Activated CD4-positive, alpha-beta memory T cell treated with anti-CD3 and anti-CD28 coated beads, Interleukin-2, amount 10 ng/mL, durations not matched to agents 7 days and 5 days (primary cell): ENCODE measurements at regions not wholly inside any gene's neighbourhood (a gene's known extent, or its start where the extent isn't known, plus 50 kb on each side); places are given as distances from the start of the nearest gene placed in this dataset.

Source experiments
- CTCF ChIA-PET: fragments of 350-600 bp; sonication (Branson Sonifier 250); formaldehyde crosslinking; loops from one replicate; lab custom pipeline; 2021; ENCODE audit warnings: antibody characterized with exemption, inconsistent platforms; lab: Charles Lee
- POLR2A ChIA-PET: fragments of 350-600 bp; sonication (Branson Sonifier 250); formaldehyde crosslinking; loops from one replicate; lab custom pipeline; 2021; ENCODE audit warnings: antibody characterized with exemption; lab: Charles Lee
- DNase-seq: peaks from one replicate; pipeline ENCODE4 v3.0.0-alpha.2; 2020
- H3K27ac Mint-ChIP-seq: one replicate; pipeline ENCODE4 v1.8.0; 2021; ENCODE audit warnings: mild to moderate bottlenecking, mixed read lengths
- H3K27me3 Mint-ChIP-seq: one replicate; pipeline ENCODE4 v1.8.0; 2021; ENCODE audit warnings: mixed read lengths
- H3K36me3 Mint-ChIP-seq: one replicate; pipeline ENCODE4 v1.8.0; 2021; ENCODE audit warnings: low read depth, mixed read lengths
- H3K4me1 Mint-ChIP-seq: one replicate; pipeline ENCODE4 v1.8.0; 2021; ENCODE audit warnings: mixed read lengths
- H3K4me3 Mint-ChIP-seq: one replicate; pipeline ENCODE4 v1.8.0; 2021; ENCODE audit warnings: mild to moderate bottlenecking, mixed read lengths
- H3K9me3 Mint-ChIP-seq: one replicate; pipeline ENCODE4 v1.8.0; 2021; ENCODE audit warnings: mixed read lengths

DNA sequence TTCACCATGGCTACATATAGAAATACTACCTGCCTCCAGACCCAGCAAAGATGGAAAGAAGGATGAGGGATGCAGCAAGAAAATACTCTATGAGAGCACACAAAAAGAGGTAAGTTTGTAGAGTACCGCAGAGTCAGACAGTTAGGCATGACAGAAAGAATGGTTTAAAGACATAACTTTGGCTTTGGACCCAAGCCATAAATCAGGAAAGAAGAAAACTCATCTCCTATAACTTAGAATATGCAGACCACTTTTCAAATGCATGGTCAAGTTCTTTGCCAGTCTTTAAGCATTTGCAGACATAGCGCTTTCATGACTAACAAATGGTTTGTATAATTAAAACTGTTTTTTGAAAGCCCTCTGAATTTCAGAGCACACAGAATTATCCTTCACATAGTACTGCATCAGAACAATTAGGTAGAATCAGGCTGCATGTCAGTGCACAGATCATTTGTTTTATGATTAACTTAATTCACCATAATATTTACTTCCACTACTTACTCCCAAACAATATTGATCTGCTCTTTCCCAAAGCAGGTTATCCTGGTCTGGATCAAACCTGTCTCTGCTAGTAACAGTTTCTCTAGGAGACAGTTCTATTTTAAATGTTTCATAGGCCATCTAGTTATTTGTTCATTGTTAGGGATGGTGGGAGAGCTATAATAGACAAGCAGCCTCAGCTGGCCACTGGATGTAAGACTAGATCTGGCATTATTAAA is 280.7 kb upstream of the NR5A2 start:
- Mint-ChIP-seq H3K4me1 (no peaks in the 10 kb centered on the region), H3K27me3 (peaks cover 3% of the 10 kb centered on the region), H3K4me3 (no peak overlapping the region), H3K27ac (no peak overlapping the region), H3K9me3 (no peaks in the 10 kb centered on the region), H3K36me3 (no peaks in the 10 kb centered on the region)
- no peak for DNase-seq
- ChIA-PET POLR2A (no interaction called here), CTCF (interaction anchor here (0.7 kb wide), 1 partner anchor 17 kb away, joined by 3 read pairs; no protein-coding TSS in a partner anchor)

DNA sequence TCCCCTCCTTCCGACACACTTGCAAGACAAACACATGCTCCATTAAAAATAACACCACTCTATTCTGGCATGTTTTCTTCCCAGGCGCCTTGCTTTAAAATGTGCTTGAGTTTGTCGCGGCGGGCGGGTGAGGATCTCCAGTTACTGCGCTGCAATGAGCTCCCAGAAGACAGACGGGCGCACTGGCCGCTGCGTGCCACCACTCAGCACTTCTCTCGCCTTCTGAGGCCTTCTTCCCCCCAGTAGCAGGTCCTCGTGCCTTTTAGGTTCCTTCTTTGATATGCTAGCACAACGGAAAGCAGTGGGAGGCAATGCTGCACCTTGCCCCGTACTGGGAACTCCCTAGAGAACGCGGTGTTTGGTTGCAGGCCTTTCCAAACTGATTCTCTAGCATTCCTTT is 279.5 kb upstream of the NR5A2 start:
- no peak for DNase-seq
- Mint-ChIP-seq H3K4me1 (no peaks in the 10 kb centered on the region), H3K36me3 (no peaks in the 10 kb centered on the region), H3K4me3 (no peak overlapping the region), H3K27ac (no peak overlapping the region), H3K9me3 (no peaks in the 10 kb centered on the region), H3K27me3 (peaks cover 3% of the 10 kb centered on the region)
- ChIA-PET CTCF (no interaction called here), POLR2A (no interaction called here)

DNA sequence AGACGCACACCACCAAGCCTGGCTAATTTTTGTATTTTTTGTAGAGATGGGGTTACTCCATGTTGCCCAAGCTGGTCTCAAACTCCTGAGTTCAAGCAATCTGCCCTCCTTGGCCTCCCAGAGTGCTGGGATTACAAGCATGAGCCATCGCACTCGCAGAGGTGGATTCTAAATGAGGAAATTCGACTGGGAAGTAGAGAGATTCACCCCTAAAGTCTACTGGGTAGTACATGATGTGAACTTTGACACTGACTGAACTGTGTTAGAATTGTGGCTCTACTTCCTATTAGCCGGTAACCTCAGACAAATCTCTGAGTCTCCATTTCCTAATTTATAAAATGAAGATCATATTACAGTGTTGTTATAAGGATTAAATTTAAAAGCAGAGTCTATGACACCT is 276.0 kb upstream of the NR5A2 start:
- H3K27me3 Mint-ChIP-seq: no peaks in the 10 kb centered on the region
- no peaks in the 10 kb centered on the region for H3K36me3 Mint-ChIP-seq
- no peak for DNase-seq
- H3K9me3 Mint-ChIP-seq: no peaks in the 10 kb centered on the region
- H3K27ac Mint-ChIP-seq: no peak overlapping the region
- ChIA-PET POLR2A (no interaction called here), CTCF (no interaction called here)
- H3K4me3 Mint-ChIP-seq: no peak overlapping the region
- no peaks in the 10 kb centered on the region for H3K4me1 Mint-ChIP-seq

DNA sequence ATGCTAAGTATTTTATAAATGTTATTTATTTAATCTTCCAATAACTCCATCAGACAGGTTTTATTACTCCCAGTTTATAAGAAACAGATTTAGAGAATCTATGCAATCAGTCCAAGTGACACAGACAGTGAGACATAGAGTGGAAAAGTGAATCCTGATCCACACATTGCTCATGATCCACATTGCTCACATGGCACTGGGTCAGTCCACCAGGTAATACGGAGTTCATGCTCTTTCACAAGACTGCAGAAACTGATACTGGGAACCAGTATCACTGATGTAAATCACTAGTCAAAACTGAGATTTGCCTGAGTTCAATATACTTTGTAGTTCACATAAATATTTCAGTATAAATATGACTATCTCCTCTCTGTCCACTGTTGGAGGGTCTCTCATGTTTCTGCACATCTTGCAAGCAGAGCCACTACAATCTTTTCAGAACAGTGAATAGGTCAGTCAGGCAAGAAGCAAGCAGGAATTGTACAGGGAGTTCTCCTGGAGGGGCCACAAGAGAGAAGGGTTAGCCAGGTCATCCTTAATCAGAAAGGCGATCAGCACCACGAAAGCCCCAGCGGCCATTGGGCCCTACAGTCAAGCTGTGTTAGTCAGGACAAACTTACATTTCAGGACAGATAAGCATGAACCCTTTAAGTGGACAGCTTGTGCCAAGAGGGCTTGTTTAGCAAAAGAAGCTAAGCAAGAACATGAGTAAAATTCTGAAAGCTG is 275.4 kb upstream of the NR5A2 start:
- peaks cover 4% of the 10 kb centered on the region for H3K27me3 Mint-ChIP-seq
- no peaks in the 10 kb centered on the region for H3K4me1 Mint-ChIP-seq
- DNase-seq: no peak
- H3K4me3 Mint-ChIP-seq: no peak overlapping the region
- CTCF ChIA-PET: no interaction called here
- POLR2A ChIA-PET: no interaction called here
- H3K36me3 Mint-ChIP-seq: no peaks in the 10 kb centered on the region
- no peak overlapping the region for H3K27ac Mint-ChIP-seq
- H3K9me3 Mint-ChIP-seq: no peaks in the 10 kb centered on the region

DNA sequence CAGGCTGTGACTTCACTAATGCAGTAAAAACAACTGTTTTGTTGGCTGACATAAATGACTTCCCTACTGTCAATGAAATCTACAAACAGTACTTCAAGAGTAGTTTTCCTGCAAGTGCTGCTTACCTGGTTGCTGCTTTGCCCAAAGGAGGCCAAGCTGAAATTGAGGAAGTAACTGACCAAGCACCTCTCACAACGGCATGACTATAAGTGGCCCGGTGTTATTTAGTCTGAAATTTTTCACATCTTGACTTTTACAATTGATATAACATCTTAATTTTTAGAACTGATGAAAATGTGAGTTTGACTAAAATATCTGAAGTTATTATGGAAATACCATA is 274.9 kb upstream of the NR5A2 start:
- H3K4me1 Mint-ChIP-seq: no peaks in the 10 kb centered on the region
- H3K27ac Mint-ChIP-seq: no peak overlapping the region
- ChIA-PET POLR2A (no interaction called here), CTCF (no interaction called here)
- H3K27me3 Mint-ChIP-seq: peaks cover 4% of the 10 kb centered on the region
- H3K4me3 Mint-ChIP-seq: no peak overlapping the region
- H3K9me3 Mint-ChIP-seq: no peaks in the 10 kb centered on the region
- no peak for DNase-seq
- H3K36me3 Mint-ChIP-seq: no peaks in the 10 kb centered on the region

DNA sequence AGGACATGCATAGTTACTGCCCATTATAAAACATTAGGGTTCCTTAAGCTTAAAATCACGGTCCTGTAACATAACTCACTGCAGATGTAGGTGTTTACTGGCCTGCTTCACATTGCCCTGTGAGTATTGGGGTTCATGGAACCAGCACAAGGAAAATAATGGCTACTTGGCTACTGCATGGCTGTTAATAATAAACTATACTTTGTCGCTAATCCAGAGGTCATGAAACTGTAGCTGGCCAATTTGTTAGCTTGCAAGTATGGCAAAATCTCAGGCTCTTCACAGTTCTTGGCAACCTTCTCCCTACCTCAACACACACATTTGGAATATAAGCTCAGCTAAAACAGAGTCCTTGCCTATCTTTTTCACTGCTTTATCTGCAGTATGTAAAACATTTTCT is 274.0 kb upstream of the NR5A2 start:
- ChIA-PET POLR2A (no interaction called here), CTCF (no interaction called here)

DNA sequence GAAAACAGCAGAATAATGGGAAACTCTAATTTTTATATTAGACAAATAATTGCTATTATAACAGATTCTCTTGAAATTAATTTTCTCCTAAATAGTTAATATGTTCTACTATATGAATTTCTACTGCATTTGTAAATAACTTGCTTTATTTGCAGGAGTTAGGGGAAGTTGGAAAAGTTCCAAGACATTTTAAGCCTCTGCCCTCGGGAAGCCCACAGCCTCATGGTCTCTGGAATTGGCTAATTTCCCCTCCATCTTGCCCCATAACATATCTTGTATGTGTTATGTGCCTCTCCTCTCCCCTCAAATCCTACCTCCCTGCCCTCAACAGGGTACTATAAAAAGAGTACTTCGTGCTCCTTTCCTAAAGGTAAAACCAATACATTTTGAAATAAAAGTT is 271.4 kb upstream of the NR5A2 start:
- H3K36me3 Mint-ChIP-seq: no peaks in the 10 kb centered on the region
- H3K27me3 Mint-ChIP-seq: peaks cover 6% of the 10 kb centered on the region
- no peak overlapping the region for H3K4me3 Mint-ChIP-seq
- H3K27ac Mint-ChIP-seq: no peak overlapping the region
- ChIA-PET POLR2A (no interaction called here), CTCF (no interaction called here)
- no peaks in the 10 kb centered on the region for H3K4me1 Mint-ChIP-seq
- DNase-seq: no peak
- no peaks in the 10 kb centered on the region for H3K9me3 Mint-ChIP-seq

More for the DNA sequence above, 274.0 kb upstream of the NR5A2 start:
- no peaks in the 10 kb centered on the region for H3K4me1 Mint-ChIP-seq
- no peak overlapping the region for H3K4me3 Mint-ChIP-seq
- peaks cover 6% of the 10 kb centered on the region for H3K27me3 Mint-ChIP-seq
- no peak for DNase-seq
- no peak overlapping the region for H3K27ac Mint-ChIP-seq
- no peaks in the 10 kb centered on the region for H3K36me3 Mint-ChIP-seq
- no peaks in the 10 kb centered on the region for H3K9me3 Mint-ChIP-seq

DNA sequence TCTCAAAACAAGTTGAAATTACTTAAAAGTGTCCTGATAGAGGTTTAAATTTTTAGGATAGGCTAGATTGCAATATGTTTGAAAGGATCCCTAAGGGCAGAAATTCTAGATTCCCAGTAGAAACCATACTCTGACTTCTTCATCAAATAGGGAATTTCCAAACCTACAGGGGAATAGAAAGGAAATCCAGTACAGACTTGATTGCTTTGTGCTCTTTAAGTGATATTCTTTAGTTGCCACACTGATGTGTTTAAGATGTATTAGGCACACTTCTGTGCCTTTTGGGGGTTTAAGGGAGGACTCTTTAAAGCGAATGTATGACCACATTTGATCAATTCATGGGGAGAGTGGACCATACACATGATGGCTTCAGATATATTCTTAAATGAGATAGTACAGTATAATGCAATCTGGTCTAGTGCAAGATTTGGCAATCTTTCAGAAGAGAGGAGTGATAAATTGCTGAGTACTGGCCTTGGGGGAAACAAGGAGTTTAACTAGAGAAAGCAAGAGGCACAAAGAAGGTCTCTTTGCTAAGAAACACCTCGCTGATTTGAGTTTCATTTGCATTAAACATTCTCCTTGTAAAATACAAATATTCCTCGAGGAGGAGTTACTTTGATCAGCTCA is 268.8 kb upstream of the NR5A2 start:
- no peak for DNase-seq
- Mint-ChIP-seq H3K36me3 (no peaks in the 10 kb centered on the region), H3K4me3 (no peak overlapping the region), H3K27ac (no peak overlapping the region), H3K27me3 (peaks cover 6% of the 10 kb centered on the region), H3K9me3 (no peaks in the 10 kb centered on the region), H3K4me1 (no peaks in the 10 kb centered on the region)
- CTCF ChIA-PET: no interaction called here
- POLR2A ChIA-PET: no interaction called here

DNA sequence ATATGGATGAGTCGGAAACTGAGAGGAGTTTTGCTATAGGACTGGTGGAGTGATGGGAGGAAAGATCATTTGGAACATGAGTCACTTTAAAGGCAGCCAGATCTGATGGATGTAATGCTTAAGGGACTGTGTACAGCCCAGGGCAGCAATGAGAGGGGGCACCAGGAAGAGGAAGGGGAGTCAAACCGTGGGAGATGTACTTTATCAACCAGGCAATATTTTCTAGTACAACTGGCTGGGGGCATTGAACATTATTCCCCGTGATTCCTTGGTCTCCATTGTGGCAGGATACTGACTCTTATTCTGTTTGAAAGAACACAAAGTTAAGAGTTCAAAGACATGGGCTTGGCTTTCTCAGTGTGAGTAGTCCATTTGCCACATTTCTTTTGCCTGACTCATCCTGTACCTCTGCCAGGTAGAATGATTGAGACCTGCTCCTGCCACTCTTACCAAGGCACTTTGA is 268.2 kb upstream of the NR5A2 start:
- POLR2A ChIA-PET: no interaction called here
- Mint-ChIP-seq H3K4me1 (no peaks in the 10 kb centered on the region), H3K27ac (no peak overlapping the region)

DNA sequence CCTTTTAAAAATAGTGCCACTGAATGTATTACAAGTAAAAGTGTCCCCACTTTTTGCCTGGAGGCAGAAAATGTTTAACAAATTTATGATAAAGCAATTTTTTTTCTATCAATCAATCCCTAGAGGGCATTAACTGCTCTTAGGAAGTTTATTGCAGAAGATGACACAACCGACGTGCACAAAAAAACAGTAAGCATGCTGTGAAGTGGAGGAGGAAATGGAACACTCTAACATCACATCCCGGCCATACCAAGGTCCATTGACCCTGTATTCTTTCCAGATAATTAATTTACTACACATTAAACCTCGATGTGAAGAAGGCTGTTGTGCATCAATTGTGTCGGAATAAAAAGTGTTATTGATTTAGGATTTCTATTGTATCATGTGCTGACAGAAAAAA is 264.9 kb upstream of the NR5A2 start:
- H3K4me1 Mint-ChIP-seq: no peaks in the 10 kb centered on the region

More for the DNA sequence above, 268.2 kb upstream of the NR5A2 start:
- DNase-seq: no peak
- Mint-ChIP-seq H3K4me3 (no peak overlapping the region), H3K27me3 (peaks cover 6% of the 10 kb centered on the region), H3K36me3 (no peaks in the 10 kb centered on the region), H3K9me3 (no peaks in the 10 kb centered on the region)
- CTCF ChIA-PET: no interaction called here

DNA sequence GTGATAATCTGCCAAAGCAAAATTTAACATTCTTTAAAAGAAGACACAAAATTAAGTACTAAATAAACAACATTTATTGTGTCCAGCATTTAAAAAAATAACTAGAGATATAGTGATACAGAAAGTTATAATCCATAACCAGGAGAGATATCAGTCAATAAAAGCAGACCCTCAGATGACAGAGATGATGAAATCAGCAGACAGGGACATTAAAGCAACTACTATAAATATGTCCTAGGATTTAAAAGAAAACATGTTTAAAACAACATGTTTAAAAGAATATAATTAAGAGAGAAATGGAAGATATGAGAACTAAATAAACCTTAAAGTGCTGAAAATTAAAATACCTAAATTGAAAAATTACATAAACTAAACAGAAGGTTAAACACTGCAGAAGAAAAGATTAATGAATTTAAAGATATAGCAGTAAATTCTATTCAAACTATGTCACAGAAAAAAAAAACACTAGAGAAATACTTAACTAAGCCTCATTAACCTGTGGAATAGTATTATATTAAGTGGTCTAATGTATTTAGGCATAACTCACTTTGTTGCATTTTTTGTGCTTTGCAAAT is 261.2 kb upstream of the NR5A2 start:
- no peaks in the 10 kb centered on the region for H3K4me1 Mint-ChIP-seq

More for the DNA sequence above, 264.9 kb upstream of the NR5A2 start:
- ChIA-PET POLR2A (no interaction called here), CTCF (no interaction called here)
- H3K9me3 Mint-ChIP-seq: peaks cover 2% of the 10 kb centered on the region
- peaks cover 2% of the 10 kb centered on the region for H3K27me3 Mint-ChIP-seq
- no peak overlapping the region for H3K4me3 Mint-ChIP-seq
- no peak for DNase-seq
- no peak overlapping the region for H3K27ac Mint-ChIP-seq
- H3K36me3 Mint-ChIP-seq: no peaks in the 10 kb centered on the region

DNA sequence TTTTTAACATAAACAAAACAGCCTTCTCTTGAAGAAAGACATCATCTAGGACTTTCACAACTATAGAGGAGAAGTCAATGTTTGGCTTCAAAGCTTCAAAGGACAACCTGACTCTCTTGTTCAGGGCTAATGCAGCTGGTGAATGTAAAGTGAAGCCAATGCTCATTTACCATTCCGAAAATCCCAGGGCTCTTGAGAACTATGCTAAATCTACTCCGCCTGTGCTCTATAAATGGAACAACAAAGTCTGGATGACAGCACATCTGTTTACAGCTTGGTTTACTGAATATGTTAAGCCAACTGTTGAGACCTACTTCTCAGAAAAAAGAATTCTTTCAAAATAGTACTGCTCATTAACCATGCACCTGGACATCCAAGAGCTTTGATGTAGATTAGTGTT is 259.8 kb upstream of the NR5A2 start:
- H3K27ac Mint-ChIP-seq: no peak overlapping the region
- no peaks in the 10 kb centered on the region for H3K36me3 Mint-ChIP-seq
- no peak for DNase-seq
- ChIA-PET POLR2A (no interaction called here), CTCF (no interaction called here)
- no peak overlapping the region for H3K4me3 Mint-ChIP-seq
- no peaks in the 10 kb centered on the region for H3K27me3 Mint-ChIP-seq
- peaks cover 5% of the 10 kb centered on the region for H3K9me3 Mint-ChIP-seq
- H3K4me1 Mint-ChIP-seq: no peaks in the 10 kb centered on the region

More for the DNA sequence above, 261.2 kb upstream of the NR5A2 start:
- Mint-ChIP-seq H3K9me3 (peaks cover 5% of the 10 kb centered on the region), H3K36me3 (no peaks in the 10 kb centered on the region), H3K27me3 (no peaks in the 10 kb centered on the region), H3K4me3 (no peak overlapping the region), H3K27ac (no peak overlapping the region)
- CTCF ChIA-PET: no interaction called here
- DNase-seq: no peak
- POLR2A ChIA-PET: no interaction called here

DNA sequence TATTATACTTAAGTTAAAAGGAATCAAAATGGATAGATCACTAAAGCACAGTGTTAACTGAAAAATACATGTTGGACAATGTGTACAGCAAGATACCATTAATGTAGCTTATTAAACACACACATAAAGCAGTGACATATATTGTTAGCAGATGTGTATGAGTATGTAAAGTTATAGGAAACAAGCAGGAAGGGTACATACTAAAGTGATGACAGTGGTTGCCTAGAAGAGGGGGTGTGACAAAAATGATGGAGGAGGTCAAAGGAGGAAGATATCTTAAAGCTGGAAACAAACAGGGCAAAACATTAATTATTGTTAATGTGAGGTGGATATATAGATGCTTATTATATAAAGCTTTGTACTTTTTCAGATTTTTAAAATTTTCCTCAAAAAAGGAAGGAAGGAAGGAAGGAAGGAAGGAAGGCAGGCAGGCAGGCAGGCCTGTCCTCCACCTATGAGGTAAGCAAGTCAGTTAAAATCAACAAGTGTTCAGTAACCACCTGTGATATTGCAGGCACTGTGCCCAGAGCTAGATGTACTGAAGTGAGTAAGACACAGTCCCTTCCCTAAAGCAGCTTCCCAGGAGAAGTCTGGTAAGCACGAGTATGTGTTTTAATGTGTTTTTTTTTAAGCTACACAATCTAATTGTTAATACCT is 252.9 kb upstream of the NR5A2 start:
- H3K9me3 Mint-ChIP-seq: no peaks in the 10 kb centered on the region
- POLR2A ChIA-PET: no interaction called here
- no peaks in the 10 kb centered on the region for H3K36me3 Mint-ChIP-seq
- no peaks in the 10 kb centered on the region for H3K4me1 Mint-ChIP-seq
- no peak overlapping the region for H3K27ac Mint-ChIP-seq
- H3K4me3 Mint-ChIP-seq: no peak overlapping the region
- DNase-seq: no peak
- peaks cover 2% of the 10 kb centered on the region for H3K27me3 Mint-ChIP-seq
- CTCF ChIA-PET: interaction anchor here (1.2 kb wide), 1 partner anchor 90 kb away, joined by 3 read pairs; no protein-coding TSS in a partner anchor
